PC-3 (cell line): ENCODE measurements at regions not wholly inside any gene's neighbourhood (a gene's known extent, or its start where the extent isn't known, plus 50 kb on each side); places are given as distances from the start of the nearest gene placed in this dataset.

Experiments
- ATAC-seq: fragments of 200-7000 bp; cut with Tn5 transposase; 2 replicates; pipeline ENCODE4 v1.9.1; 2020; ENCODE audit warnings: mild to moderate bottlenecking, moderate library complexity
- BruUV-seq: library from RNA; stranded (reverse); fragments of 400-500 nt; replicated peaks from 2 replicates; lab custom pipeline; 2021; lab: Mats Ljungman, UMichigan
- CTCF ChIA-PET: fragments of 300-600 bp; sonication (Branson Sonifier 250); formaldehyde crosslinking; loops from one replicate; lab custom pipeline; 2022; ENCODE audit warnings: antibody characterized with exemption; lab: Charles Lee
- POLR2A ChIA-PET: fragments of 300-600 bp; sonication (Branson Sonifier 250); formaldehyde crosslinking; loops from one replicate; lab custom pipeline; 2022; ENCODE audit warnings: antibody characterized with exemption; ENCODE audit not compliant: unreplicated experiment; lab: Charles Lee
- DNase-seq: peaks from one replicate; pipeline ENCODE4 v3.0.0-alpha.2; 2015
- H2AFZ ChIP-seq: fragments of 300-600 bp; sonication (generic); 2 replicates; pipeline ENCODE4 v1.6.0; 2016; ENCODE audit warnings: antibody characterized with exemption, low read length
- H3F3A ChIP-seq: fragments of 300-600 bp; sonication (generic); one replicate; pipeline ENCODE4 v1.6.0; 2017; ENCODE audit warnings: antibody characterized with exemption, low read length, control low read depth, mild to moderate bottlenecking; ENCODE audit not compliant: unreplicated experiment
- H3K27ac ChIP-seq: fragments of 300-600 bp; sonication (generic); 2 replicates; pipeline ENCODE4 v1.5.1; 2016; ENCODE audit warnings: mild to moderate bottlenecking, low read length
- H3K27me3 ChIP-seq: fragments of 300-600 bp; sonication (generic); 2 replicates; pipeline ENCODE4 v1.6.1; 2016; ENCODE audit warnings: low read length, mixed read lengths
- H3K36me3 ChIP-seq: fragments of 300-600 bp; sonication (generic); 2 replicates; pipeline ENCODE4 v1.6.1; 2016; ENCODE audit warnings: low read depth, mixed run types, low read length, mixed read lengths
- H3K4me1 ChIP-seq: fragments of 300-600 bp; sonication (generic); 2 replicates; pipeline ENCODE4 v1.5.1; 2016; ENCODE audit warnings: low read length; ENCODE audit not compliant: insufficient read depth
- H3K4me2 ChIP-seq: fragments of 300-600 bp; sonication (generic); 2 replicates; pipeline ENCODE4 v1.6.0; 2016; ENCODE audit warnings: low read length
- H3K4me3 ChIP-seq: fragments of 300-600 bp; sonication (generic); 2 replicates; pipeline ENCODE4 v1.5.1; 2016; ENCODE audit warnings: mild to moderate bottlenecking, low read length, mixed read lengths
- H3K79me2 ChIP-seq: fragments of 300-600 bp; sonication (generic); 2 replicates; pipeline ENCODE4 v1.6.1; 2017; ENCODE audit warnings: low read length, mixed read lengths
- H3K9ac ChIP-seq: fragments of 300-600 bp; sonication (generic); 2 replicates; pipeline ENCODE4 v1.6.0; 2016; ENCODE audit warnings: mild to moderate bottlenecking, low read length
- H3K9me2 ChIP-seq: fragments of 300-600 bp; sonication (generic); replicated peaks from 2 replicates; pipeline ENCODE4 v1.6.1; 2016; ENCODE audit warnings: mixed run types, low read length, mixed read lengths
- H3K9me3 ChIP-seq: fragments of 300-600 bp; sonication (generic); 2 replicates; pipeline ENCODE4 v1.6.1; 2016; ENCODE audit warnings: low read length, mixed read lengths
- H4K20me1 ChIP-seq: fragments of 300-600 bp; sonication (generic); 2 replicates; pipeline ENCODE4 v1.6.1; 2016; ENCODE audit warnings: low read length, mixed read lengths
- CTCF ChIP-seq: fragments of 300-600 bp; sonication (generic); conservative IDR thresholded peaks from 2 replicates; pipeline ENCODE4 v1.5.1; 2017; ENCODE audit warnings: antibody characterized with exemption, low read depth, mild to moderate bottlenecking, low read length
- EZH2 ChIP-seq: fragments of 300-600 bp; sonication (generic); IDR thresholded peaks from one replicate; pipeline ENCODE4 v1.6.1; 2017; ENCODE audit warnings: antibody characterized with exemption, mild to moderate bottlenecking, low read length; ENCODE audit not compliant: unreplicated experiment
- EZH2phosphoT487 ChIP-seq: fragments of 300-600 bp; sonication (generic); IDR thresholded peaks from 2 replicates; pipeline ENCODE4 v1.6.1; 2018; ENCODE audit warnings: mild to moderate bottlenecking, antibody characterized with exemption, low read length, borderline replicate concordance
- intact Hi-C: fragments of 100-400 bp; cut with micrococcal nuclease; formaldehyde crosslinking; loops from 2 replicates; pipeline ENCODE4 v1.9.0; 2023

- Histone ChIP-seq H4K20me1 (no peaks in the 10 kb centered on the region), H3K9me2 (no peaks in the 10 kb centered on the region), H3K27ac (no peak overlapping the region), H3K4me1 (no peaks in the 10 kb centered on the region), H3K4me3 (no peak overlapping the region), H3K36me3 (no peaks in the 10 kb centered on the region), H3K9ac (no peak overlapping the region), H3K79me2 (no peaks in the 10 kb centered on the region), H3K27me3 (no peaks in the 10 kb centered on the region), H3K9me3 (0 out of 2 replicates have a peak, but pooled peaks cover 4% of the 10 kb centered on the region), H3F3A (no peaks in the 10 kb centered on the region), H2AFZ (no peak overlapping the region), H3K4me2 (no peak overlapping the region)
- ChIA-PET CTCF (no interaction called here), POLR2A (no interaction called here)
- no TSS peak for BruUV-seq
- ATAC-seq = no peak
- TF ChIP-seq EZH2phosphoT487 (no peak), CTCF (no peak), EZH2 (no peak)
- DNase-seq = no peak
- intact Hi-C loops = no loop called here
These were observed 468.8 kb downstream of the BCL11B start for GRCh38 chr14:98803196-98803595.

- H3K4me2 ChIP-seq = no peak overlapping the region
- intact Hi-C loops = no loop called here
- H2AFZ ChIP-seq = no peak overlapping the region
- no peaks in the 10 kb centered on the region for H4K20me1 ChIP-seq
- TF ChIP-seq EZH2 (no peak), EZH2phosphoT487 (no peak), CTCF (no peak)
- no TSS peak for BruUV-seq
- H3K27ac ChIP-seq = no peak overlapping the region
- ChIA-PET POLR2A (no interaction called here), CTCF (no interaction called here)
- ATAC-seq = no peak
- peaks cover 22% of the 10 kb centered on the region for H3K27me3 ChIP-seq
- H3K4me1 ChIP-seq = no peaks in the 10 kb centered on the region
- H3K9me3 ChIP-seq = 0 out of 2 replicates have a peak, but pooled peaks cover 4% of the 10 kb centered on the region
- H3K79me2 ChIP-seq = no peaks in the 10 kb centered on the region
- no peaks in the 10 kb centered on the region for H3F3A ChIP-seq
- no peaks in the 10 kb centered on the region for H3K9me2 ChIP-seq
- no peak overlapping the region for H3K4me3 ChIP-seq
- H3K36me3 ChIP-seq = no peaks in the 10 kb centered on the region
- DNase-seq = no peak
- H3K9ac ChIP-seq = no peak overlapping the region
These were observed 463.2 kb downstream of the BCL11B start for GRCh38 chr14:98808494-98809407.

GRCh38 chr14:98816195-98816594 lies 455.8 kb downstream of the BCL11B start:
- BruUV-seq = no TSS peak
- DNase-seq = no peak
- no peak overlapping the region for H3K4me2 ChIP-seq

More at GRCh38 chr14:98816195-98816594, 455.8 kb downstream of the BCL11B start:
- CTCF ChIA-PET = no interaction called here
- POLR2A ChIA-PET = no interaction called here
- Histone ChIP-seq H3F3A (no peaks in the 10 kb centered on the region), H2AFZ (no peak overlapping the region), H4K20me1 (no peaks in the 10 kb centered on the region), H3K27ac (no peak overlapping the region), H3K9me2 (no peaks in the 10 kb centered on the region), H3K4me3 (no peak overlapping the region), H3K9me3 (no peaks in the 10 kb centered on the region), H3K27me3 (peaks cover 33% of the 10 kb centered on the region), H3K4me1 (no peaks in the 10 kb centered on the region), H3K36me3 (no peaks in the 10 kb centered on the region), H3K9ac (no peak overlapping the region), H3K79me2 (no peaks in the 10 kb centered on the region)
- intact Hi-C loops = no loop called here
- TF ChIP-seq EZH2phosphoT487 (no peak), CTCF (no peak), EZH2 (no peak)
- ATAC-seq = no peak
